HG03378 (cell line): ENCODE measurements at regions not wholly inside any gene's neighbourhood (a gene's known extent, or its start where the extent isn't known, plus 50 kb on each side); places are given as distances from the start of the nearest gene placed in this dataset.

Experiments
- ATAC-seq: cut with Tn5 transposase; IDR thresholded peaks from one replicate; pipeline ENCODE4 v1.9.1; 2021; ENCODE audit warnings: mild to moderate bottlenecking, moderate library complexity; ENCODE audit not compliant: unreplicated experiment

DNA sequence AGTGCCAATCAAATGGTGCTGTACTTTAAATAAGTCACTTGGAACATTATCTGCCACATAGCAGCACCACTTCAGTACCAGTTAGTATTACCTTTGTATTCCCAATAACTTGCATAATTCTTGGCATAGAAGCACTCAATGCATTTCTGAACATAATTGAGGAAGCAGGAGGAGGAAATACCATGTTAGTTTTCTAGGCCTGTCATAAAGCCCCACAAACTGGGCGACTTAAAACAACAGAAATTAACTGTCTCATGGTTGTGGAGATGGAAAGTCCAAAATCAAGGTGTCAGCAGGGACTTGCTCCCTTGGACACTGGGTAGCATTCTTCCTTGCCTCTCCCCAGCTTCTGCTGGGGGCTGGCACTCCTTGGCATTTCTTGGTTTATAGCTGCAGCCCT is 296.2 kb downstream of the HS3ST1 start:
- no peak for ATAC-seq

GRCh38 chr4:11131491-11131890 is 297.2 kb downstream of the HS3ST1 start:
- ATAC-seq: no peak

DNA sequence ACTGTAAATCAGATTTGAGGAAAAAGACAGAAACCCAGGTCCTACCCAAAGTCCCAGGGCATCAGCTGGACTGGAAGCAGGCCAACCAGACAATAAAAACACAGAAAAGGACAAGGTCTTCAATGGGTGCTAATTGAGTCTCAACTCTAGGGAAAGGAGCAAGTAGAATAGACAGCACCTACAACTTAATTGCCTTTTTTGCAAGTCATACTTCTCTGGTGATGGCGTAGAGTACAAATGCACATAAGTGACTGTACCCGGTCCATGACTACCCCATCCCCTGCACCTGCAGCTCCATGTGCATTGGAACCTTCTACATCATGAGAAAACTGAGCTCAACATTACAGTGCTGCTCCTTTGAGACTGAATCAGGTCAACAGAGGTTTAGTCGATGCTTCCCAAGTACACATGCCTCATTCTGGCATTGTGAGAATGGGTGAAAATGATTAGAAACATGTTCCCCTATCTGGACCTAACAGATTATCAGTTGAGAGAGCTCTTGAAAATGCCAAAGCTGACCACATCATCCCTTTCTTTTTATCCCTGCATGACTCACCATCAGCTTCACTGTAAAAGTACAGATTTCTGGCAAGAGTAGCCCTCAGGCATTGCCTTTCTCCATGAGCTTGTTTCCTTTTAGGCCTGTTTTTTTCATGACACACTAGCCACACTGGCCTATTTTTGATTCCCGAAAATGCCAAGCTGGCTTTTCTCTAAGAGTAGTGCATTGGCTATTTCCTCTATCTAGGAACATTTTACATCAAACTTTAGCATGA is 298.3 kb downstream of the HS3ST1 start:
- ATAC-seq: no peak

GRCh38 chr4:11120435-11120834 is 308.3 kb downstream of the HS3ST1 start:
- no peak for ATAC-seq

- no peak for ATAC-seq
These were observed 309.2 kb downstream of the HS3ST1 start for GRCh38 chr4:11119474-11119873.

GRCh38 chr4:11118513-11118912 is 310.2 kb downstream of the HS3ST1 start:
- ATAC-seq: no peak

- ATAC-seq: no peak
These were observed 311.8 kb downstream of the HS3ST1 start for GRCh38 chr4:11116940-11117339.

DNA sequence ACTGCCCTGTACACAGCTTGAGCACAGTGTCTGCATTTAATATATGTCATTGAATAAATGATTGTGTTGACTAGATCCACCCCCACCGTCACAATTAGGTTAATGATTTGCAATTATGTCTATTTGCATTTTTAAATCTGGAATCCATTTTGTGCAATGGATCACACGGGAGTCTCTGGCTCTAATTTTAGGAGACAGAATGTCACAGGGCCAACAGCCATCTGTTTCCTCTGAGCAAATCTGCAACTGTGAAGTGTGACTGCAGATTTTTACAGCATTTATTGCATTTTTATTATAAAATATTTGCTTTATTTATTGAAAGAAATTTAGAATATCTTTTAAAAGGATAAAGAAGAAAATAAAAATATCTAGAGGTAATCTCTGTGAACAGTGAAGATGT is 316.8 kb downstream of the HS3ST1 start:
- no peak for ATAC-seq

DNA sequence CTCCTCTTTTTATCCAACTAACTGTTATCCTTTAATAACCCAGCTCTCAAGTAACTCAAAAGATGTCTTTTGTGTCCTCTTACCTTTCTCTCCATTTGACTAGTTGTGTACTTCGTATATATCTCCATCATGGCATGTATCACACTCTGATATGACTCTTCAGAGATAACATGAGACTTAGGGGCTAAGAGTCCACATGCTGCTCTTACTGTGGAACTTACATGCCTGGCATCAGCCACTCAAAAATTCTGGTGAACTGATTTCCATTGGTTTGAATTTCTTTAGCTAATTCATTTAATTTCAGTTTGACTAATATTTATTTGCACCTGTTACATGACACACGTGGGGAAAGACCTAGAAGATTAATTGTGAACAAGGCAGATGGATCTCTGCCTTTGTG is 317.3 kb downstream of the HS3ST1 start:
- no peak for ATAC-seq

GRCh38 chr4:11106759-11107158 is 321.9 kb downstream of the HS3ST1 start:
- ATAC-seq: no peak

DNA sequence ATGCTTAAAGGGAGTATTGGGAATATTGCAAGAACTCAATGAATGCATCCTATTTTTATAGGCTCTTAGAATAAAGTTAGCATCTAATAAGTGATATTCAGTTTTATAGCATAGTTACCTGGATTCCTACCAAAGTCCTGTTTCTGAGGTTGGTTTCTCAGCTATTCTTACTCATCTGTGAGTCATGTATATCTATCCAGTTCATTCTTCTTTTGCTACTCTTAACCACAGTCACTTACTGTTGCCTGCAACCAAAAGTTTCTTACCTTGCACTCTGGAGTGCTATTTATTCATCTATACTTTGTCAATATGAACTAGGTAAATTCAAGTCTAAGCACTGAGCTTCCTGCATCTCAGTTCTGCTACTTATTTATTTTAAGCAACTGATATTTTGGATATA is 322.5 kb downstream of the HS3ST1 start:
- peak; percentile 69 for ATAC-seq

GRCh38 chr4:11105715-11106114 is 323.0 kb downstream of the HS3ST1 start:
- no peak for ATAC-seq

- ATAC-seq: no peak
These were observed 330.2 kb downstream of the HS3ST1 start for GRCh38 chr4:11098461-11098860.

DNA sequence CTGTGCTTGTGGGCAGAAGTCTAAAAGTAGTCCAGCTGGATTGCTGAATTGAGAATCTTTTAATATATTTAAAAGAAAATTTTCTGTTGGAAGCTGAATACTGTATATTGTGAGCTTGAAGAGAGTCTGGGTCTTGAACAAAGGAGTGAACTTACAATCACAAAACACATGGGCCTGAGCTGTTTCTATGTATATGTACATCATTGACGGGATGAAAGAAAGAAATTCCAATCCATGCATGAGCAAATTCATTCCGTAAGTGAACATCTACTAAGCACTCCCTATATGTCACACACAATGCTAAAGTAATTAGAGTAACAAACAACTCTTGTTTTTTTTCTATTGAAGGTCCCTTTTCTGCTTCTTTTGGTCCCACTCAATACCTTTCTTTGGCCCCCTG is 331.0 kb downstream of the HS3ST1 start:
- ATAC-seq: no peak

DNA sequence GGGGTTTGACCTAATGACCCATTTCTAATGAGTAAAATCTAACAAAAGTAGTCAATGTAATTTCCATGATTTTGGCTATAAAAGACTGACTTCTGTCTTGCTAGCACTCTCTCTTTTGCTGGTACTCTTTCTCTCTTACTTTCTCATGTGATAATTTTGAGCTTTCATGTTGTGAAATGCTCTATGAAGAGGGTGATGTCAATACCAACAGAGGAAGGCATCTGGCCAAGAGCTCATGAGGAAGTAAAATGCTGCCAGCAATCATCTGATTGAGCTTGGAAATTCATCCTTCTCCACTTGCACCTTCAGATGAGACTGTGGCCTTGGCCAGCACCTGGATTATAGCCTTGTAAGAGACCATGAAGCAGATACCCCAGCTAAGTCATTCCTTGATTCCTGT is 347.7 kb downstream of the HS3ST1 start:
- ATAC-seq: no peak

DNA sequence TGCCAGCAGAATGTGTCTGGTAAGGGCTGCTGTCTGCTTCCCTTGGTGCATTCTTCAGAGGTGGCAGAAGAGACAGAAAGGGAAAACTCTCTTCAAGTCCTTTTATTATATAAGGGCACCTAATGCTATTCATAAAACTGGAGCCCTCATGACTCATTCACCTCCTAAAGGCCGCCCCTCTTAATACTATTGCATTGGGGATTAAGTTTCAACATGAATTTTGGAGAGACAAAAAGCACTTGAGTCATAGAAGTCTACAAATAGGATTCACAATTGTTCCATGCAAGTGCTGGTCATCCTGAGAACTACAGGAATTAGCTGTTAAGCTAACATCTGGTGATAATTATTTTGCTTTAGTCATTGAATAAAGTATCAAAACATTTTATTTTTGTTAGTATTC is 349.5 kb downstream of the HS3ST1 start:
- ATAC-seq: no peak

- ATAC-seq: no peak
These were observed 354.0 kb downstream of the HS3ST1 start for GRCh38 chr4:11074581-11075241.

- no peak for ATAC-seq
These were observed 355.1 kb downstream of the HS3ST1 start for GRCh38 chr4:11073621-11074051.

DNA sequence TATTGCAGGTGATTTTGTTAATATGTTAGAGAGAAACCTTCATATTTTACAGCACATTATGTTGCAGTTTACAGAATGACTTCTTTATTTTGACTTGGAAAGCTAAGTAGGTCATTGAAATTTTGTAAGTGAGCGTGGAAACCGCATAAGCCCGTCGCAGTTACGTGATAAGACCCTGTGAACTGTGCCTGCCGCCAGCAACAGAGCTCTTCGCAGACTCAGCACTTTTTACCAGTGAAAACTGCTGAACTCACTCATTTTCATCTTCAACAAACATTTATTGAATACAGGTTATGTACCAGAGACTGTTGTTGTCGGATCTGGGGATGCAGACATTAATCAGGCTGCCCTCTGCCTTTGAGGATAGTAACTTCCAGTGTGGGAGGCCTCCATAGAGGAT is 355.7 kb downstream of the HS3ST1 start:
- ATAC-seq: no peak

DNA sequence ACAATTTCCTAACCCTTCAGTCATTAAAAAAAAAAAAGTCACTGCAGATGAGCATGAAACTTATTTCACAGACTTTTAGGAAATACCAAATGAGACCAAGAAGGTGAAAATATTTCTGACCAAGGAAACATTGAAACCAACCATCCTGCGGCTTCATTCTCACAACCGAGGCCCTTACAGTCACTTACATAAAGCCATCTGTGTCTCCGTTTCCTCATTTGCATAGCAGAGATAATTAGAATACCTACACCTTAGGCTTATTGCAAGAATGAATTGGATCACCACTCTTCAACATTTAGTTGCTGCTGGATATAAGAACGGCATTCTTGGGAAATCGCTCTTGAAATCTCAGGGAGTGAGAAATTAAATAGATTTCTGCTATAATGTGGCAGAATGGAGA is 356.2 kb downstream of the HS3ST1 start:
- no peak for ATAC-seq

DNA sequence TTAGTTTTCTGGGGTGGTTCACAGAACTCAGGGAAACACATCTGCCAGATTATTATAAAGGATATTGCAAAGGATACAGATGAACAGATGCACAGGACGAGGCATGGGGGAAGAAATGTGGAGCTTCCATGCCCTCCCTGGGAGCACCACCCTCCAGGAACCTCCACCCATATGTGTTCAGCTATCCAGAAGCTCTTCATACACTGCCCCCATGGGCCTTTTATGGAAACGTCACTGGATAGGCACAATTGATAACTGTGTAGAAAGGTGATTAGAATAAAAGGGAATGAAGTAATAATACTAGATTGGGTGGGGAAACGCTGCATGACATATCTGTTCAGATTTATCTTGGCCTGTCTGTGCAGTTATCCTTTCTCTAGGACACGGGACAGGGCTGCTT is 357.9 kb downstream of the HS3ST1 start:
- no peak for ATAC-seq

DNA sequence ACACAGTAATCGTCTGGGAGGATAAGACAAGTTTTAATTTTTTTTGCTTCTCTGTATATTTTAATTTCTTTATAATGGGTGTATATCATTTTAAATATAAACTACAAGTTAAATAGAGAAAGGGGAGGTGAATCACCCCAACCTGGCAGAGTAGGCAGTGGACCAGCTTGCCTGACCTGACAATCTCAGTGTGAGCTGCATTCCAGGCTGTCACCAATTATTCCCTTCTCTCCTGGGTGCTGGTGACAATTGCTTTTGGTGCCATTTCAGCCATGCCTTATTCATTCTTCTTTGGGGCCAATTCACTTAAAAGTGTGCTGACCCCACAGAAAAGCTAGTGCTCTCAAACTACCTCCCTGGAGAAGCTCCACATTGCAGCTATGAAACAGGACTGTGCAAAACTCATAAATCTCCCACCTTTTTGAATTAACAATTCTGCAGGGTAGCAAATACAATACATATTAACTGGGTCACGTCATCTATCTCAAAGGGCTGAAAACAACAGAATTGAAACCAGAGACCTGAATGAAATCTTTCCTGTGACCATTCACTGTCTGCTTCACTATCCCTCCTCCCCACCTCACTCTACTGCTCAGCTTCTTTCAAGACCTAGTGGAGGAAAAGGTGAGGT is 359.0 kb downstream of the HS3ST1 start:
- no peak for ATAC-seq
